ENCODE measurements at regions not wholly inside any gene's neighbourhood (a gene's known extent, or its start where the extent isn't known, plus 50 kb on each side); places are given as distances from the start of the nearest gene placed in this dataset.

DNA sequence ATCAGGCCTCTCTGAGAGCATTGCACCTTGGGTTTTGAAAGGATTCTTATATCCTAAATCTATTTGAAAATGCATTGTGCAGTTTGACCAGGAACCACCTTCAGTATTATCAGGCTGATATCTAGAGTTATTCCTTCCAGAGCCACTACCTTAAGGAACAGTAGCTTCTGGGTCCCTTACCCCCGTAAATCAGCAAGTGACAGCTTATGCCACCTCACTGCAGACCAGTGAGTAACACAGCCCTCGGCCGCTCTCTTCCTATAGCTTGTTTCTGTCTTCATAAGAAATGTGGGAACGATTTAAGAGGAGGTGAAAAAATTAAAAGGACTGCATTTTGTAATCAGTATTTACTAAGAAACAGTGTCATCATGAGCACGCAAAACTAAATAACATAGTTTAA, 584.2 kb downstream of the GALR1 start:
- DNase-seq (ENCODE audit: low read depth): no peak
- Histone ChIP-seq H3K27me3 (ENCODE audit: control insufficient read depth, insufficient read depth, low read length) (no peaks in the 10 kb centered on the region), H3K36me3 (ENCODE audit: control insufficient read depth, insufficient read depth, low read length) (no peaks in the 10 kb centered on the region), H3K4me3 (ENCODE audit: low read depth, low read length) (no peak overlapping the region)
- TF ChIP-seq, protein P1, sequence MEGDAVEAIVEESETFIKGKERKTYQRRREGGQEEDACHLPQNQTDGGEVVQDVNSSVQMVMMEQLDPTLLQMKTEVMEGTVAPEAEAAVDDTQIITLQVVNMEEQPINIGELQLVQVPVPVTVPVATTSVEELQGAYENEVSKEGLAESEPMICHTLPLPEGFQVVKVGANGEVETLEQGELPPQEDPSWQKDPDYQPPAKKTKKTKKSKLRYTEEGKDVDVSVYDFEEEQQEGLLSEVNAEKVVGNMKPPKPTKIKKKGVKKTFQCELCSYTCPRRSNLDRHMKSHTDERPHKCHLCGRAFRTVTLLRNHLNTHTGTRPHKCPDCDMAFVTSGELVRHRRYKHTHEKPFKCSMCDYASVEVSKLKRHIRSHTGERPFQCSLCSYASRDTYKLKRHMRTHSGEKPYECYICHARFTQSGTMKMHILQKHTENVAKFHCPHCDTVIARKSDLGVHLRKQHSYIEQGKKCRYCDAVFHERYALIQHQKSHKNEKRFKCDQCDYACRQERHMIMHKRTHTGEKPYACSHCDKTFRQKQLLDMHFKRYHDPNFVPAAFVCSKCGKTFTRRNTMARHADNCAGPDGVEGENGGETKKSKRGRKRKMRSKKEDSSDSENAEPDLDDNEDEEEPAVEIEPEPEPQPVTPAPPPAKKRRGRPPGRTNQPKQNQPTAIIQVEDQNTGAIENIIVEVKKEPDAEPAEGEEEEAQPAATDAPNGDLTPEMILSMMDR (IDR thresholded peaks at IDR 0.05; ENCODE audit: insufficient read depth, low read depth, low read length): no peak
- ChIA-PET CTCF (no interaction called here), POLR2A (no interaction called here)

DNA sequence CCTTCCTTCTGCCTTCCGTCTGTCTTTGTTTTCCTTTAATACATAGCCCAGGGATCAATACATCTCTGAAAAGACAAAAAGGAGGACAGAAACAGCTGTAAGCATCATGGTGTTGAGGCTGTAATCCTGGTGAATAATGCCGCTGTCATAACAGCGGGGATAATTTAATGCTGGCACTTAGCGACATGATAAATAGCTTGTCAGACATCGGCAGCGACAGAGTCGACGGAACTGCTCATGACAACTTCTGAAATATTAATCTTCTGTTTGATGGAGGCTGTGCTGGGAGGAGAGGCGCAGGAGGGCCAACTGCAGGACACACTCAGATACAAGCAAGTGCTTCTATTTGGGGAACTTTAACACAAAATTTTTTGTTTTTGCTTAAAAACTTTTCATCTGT, 602.2 kb downstream of the GALR1 start:
- CTCF ChIA-PET: no interaction called here
- Histone ChIP-seq H3K4me3 (ENCODE audit: low read depth, low read length) (no peak overlapping the region), H3K27me3 (ENCODE audit: control insufficient read depth, insufficient read depth, low read length) (no peaks in the 10 kb centered on the region), H3K36me3 (ENCODE audit: control insufficient read depth, insufficient read depth, low read length) (no peaks in the 10 kb centered on the region)
- DNase-seq (ENCODE audit: low read depth): no peak
- POLR2A ChIA-PET: no interaction called here
- TF ChIP-seq, protein P1 (IDR thresholded peaks at IDR 0.05; ENCODE audit: insufficient read depth, low read depth, low read length): no peak

DNA sequence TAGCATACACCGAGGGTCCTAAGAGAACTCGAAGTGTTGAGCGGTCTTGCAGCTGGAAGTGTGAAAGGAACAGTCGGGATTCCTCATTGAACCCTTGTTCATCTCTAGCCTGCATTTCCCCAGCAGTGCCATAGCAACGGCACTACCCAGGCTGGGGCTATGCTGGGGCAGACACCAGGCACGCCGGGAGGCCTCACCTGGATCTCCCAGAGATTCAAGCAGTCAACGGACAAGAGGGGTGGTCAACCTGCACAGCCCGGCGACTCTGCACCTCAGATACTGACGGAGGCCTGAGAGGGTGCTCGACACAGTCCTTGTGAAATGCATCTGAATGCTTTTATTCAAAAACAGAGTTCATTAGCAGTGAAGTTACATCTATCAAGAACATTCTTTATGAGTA, 604.2 kb downstream of the GALR1 start:
- CTCF ChIA-PET: no interaction called here
- no peaks in the 10 kb centered on the region for H3K36me3 ChIP-seq (ENCODE audit: control insufficient read depth, insufficient read depth, low read length)
- no peak overlapping the region for H3K4me3 ChIP-seq (ENCODE audit: low read depth, low read length)
- H3K27me3 ChIP-seq (ENCODE audit: control insufficient read depth, insufficient read depth, low read length): no peaks in the 10 kb centered on the region
- no peak for DNase-seq (ENCODE audit: low read depth)
- POLR2A ChIA-PET: no interaction called here
- TF ChIP-seq, protein P1 (IDR thresholded peaks at IDR 0.05; ENCODE audit: insufficient read depth, low read depth, low read length): no peak

DNA sequence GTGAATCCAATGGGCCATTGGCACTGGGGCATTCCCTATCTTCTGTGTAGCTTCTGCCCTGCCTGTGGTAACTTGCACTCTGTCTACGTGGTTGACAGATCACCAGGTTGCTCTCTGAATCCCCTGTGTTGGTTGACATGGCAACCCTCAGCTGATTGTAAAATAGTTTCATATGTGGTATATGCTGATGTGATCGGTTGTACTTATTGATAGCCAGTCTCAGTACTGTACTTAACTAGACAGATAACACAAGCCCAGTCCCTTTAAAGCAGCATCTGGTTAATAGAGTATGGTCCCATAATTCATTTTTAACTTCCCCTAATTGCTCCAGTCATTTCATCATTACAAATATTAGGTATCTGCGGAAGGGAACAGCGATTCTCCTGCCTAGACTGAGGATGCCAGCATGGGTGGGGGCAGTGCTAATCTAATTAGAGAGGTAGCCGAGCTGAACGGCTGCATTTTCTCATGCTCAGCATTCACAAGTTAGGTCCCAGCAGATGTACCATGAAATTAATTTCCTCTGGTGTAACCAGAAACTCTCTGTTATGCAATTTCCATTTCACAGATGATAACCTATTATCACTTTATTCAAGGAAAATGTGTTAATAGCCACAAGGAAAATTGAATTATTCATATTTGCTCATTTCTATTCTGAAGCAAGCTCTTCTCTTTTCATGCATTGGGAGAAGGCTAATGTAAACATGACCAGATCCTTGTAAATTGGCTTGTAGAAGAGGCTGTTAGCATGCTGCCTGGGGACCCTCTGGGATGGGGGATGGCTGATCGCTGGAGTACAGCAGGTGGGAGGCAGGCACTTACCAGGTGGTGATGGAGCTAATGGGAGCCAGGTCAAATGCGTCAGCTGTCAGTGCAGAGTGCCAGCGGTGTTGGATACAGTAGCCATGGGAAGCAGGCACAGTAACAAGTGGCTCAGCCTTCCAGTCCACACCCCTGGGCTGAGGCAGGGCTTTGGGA, 608.3 kb downstream of the GALR1 start:
- POLR2A ChIA-PET: no interaction called here
- CTCF ChIA-PET: no interaction called here
- TF ChIP-seq, protein P1 (IDR thresholded peaks at IDR 0.05; ENCODE audit: insufficient read depth, low read depth, low read length): no peak
- Histone ChIP-seq H3K4me3 (ENCODE audit: low read depth, low read length) (no peak overlapping the region), H3K27me3 (ENCODE audit: control insufficient read depth, insufficient read depth, low read length) (no peaks in the 10 kb centered on the region), H3K36me3 (ENCODE audit: control insufficient read depth, insufficient read depth, low read length) (no peaks in the 10 kb centered on the region)
- DNase-seq (ENCODE audit: low read depth): no peak

DNA sequence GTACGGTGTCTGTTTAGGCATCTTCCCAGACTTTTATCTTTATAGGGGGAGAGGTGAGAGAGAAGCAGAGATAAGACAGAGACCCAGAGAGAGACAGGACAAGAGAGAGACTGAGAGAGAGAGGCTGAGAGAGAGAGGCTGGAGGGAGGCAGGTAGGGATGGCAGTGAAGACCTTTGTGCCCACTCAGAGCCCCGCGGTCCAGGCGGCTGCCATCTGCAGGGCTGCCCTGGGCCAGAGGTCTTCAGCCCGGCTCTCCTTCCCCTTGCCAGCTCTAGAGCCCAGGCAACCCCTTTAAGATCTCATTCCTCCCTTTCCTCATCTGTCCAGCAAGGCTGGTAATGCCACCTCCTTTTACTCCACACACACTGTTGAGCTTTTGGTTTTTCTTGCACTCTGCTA, 610.0 kb downstream of the GALR1 start:
- Histone ChIP-seq H3K4me3 (ENCODE audit: low read depth, low read length) (no peak overlapping the region), H3K36me3 (ENCODE audit: control insufficient read depth, insufficient read depth, low read length) (no peaks in the 10 kb centered on the region), H3K27me3 (ENCODE audit: control insufficient read depth, insufficient read depth, low read length) (no peaks in the 10 kb centered on the region)
- POLR2A ChIA-PET: no interaction called here
- CTCF ChIA-PET: no interaction called here
- TF ChIP-seq, protein P1 (IDR thresholded peaks at IDR 0.05; ENCODE audit: insufficient read depth, low read depth, low read length): no peak
- no peak for DNase-seq (ENCODE audit: low read depth)
